PC-3 (cell line): ENCODE measurements at regions not wholly inside any gene's neighbourhood (a gene's known extent, or its start where the extent isn't known, plus 50 kb on each side); places are given as distances from the start of the nearest gene placed in this dataset.

Experiments used
- EZH2 ChIP-seq: fragments of 300-600 bp; sonication (generic); IDR thresholded peaks from one replicate; pipeline ENCODE4 v1.6.1; 2017; ENCODE audit warnings: antibody characterized with exemption, mild to moderate bottlenecking, low read length; ENCODE audit not compliant: unreplicated experiment
- EZH2phosphoT487 ChIP-seq: fragments of 300-600 bp; sonication (generic); IDR thresholded peaks from 2 replicates; pipeline ENCODE4 v1.6.1; 2018; ENCODE audit warnings: mild to moderate bottlenecking, antibody characterized with exemption, low read length, borderline replicate concordance
- TF ChIP-seq, protein P1 (sequence below): fragments of 300-600 bp; sonication (generic); conservative IDR thresholded peaks from 2 replicates; pipeline ENCODE4 v1.5.1; 2017; ENCODE audit warnings: antibody characterized with exemption, low read depth, mild to moderate bottlenecking, low read length

DNA sequence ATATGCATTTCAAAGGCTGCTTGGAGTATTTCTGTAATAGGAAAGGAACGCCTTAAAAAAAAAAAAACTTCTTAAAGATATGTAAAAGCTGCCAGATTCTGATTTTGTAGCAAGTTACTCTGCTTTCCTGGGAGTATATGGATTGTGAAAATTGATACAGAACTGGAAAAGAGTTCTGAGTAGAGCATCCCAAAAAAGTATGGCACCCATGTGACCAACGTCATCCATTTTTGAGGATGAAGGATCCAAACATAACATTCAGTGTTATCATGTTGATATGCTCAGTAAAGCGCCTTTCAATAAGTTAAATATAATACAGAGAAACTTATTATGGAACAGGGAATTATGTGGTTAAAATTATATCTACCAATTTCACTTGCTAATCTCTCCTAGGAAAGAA is 978.4 kb upstream of the POU3F3 start:
- TF ChIP-seq, protein P1, sequence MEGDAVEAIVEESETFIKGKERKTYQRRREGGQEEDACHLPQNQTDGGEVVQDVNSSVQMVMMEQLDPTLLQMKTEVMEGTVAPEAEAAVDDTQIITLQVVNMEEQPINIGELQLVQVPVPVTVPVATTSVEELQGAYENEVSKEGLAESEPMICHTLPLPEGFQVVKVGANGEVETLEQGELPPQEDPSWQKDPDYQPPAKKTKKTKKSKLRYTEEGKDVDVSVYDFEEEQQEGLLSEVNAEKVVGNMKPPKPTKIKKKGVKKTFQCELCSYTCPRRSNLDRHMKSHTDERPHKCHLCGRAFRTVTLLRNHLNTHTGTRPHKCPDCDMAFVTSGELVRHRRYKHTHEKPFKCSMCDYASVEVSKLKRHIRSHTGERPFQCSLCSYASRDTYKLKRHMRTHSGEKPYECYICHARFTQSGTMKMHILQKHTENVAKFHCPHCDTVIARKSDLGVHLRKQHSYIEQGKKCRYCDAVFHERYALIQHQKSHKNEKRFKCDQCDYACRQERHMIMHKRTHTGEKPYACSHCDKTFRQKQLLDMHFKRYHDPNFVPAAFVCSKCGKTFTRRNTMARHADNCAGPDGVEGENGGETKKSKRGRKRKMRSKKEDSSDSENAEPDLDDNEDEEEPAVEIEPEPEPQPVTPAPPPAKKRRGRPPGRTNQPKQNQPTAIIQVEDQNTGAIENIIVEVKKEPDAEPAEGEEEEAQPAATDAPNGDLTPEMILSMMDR: no peak
- TF ChIP-seq EZH2 (no peak), EZH2phosphoT487 (no peak)
